ENCODE measurements at regions not wholly inside any gene's neighbourhood (a gene's known extent, or its start where the extent isn't known, plus 50 kb on each side); places are given as distances from the start of the nearest gene placed in this dataset.

DNA sequence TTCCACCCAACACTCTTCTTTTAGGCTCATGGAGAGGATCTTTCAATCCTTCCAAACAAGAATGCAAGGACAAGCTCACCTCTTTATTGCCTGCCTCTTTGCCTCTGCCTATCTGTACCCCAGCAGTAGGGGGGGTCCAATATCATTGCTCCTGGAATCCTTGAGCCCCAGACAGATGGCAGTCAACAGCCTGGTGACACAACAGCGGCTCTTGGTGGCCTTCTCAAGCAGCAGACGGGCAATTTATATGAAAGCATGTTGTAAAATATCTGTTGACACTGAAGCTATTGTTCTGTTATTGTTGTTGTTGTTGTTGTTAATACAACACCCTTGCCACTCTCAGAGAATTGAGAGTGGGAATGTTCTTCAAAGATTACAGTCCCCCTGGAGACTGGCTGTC is 480.0 kb upstream of the CADM1 start:
- no peak overlapping the region for H3K4me2 ChIP-seq
- ChIA-PET CTCF (interaction anchor here (2.3 kb wide), 1 partner anchor 9 kb away, joined by 7 read pairs; no protein-coding TSS in a partner anchor), POLR2A (no interaction called here)
- ATAC-seq (no peak), DNase-seq (ENCODE audit: low read depth in 1 of 2, low spot score in 1 of 2) (no peak), FAIRE-seq (no peak)
- no peak overlapping the region for H3K27ac ChIP-seq
- no peak overlapping the region for H3K4me3 ChIP-seq
- no peak for TF ChIP-seq ESRRA (IDR thresholded peaks at IDR 0.05; ENCODE audit: borderline replicate concordance, low read length)
- no peak for TF ChIP-seq CEBPB (IDR thresholded peaks at IDR 0.05)
- TF ChIP-seq RAD21 (conservative IDR thresholded peaks at IDR 0.05 in 1 of 2, IDR thresholded peaks at IDR 0.05 in 1 of 2), result 0 out of 5 replicates have a peak, but pooled peaks of 1 of the 2 experiments have one; percentile 19
- H3K4me1 ChIP-seq, result no peaks in the 10 kb centered on the region
- no peaks in the 10 kb centered on the region for H3K9me3 ChIP-seq
- WGBS (ENCODE audit: missing lambda C conversion rate), result 10% methylated on average over 2 of the region's 2 CpGs

DNA sequence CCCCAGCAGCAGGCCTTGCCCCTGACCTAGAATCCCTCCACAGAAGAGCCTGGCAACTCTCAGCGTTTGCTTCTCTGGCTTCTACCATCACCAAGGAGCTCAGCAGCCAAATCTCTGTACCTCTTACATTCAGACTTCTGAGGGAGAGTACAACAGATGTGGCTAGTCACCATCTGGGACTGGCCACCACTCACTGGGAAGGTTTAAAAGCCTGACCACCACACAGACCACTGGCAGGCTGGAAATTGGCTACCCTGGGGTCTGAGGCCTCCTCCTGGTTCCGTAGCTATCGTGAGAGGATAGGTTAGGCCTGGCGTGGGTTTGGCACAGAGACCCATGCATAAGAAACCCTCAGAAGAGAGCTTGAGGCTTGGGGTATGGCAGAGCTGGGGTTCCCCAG is 478.5 kb upstream of the CADM1 start:
- DNase-seq (ENCODE audit: low read depth in 1 of 2, low spot score in 1 of 2) (no peak), FAIRE-seq (no peak), ATAC-seq (no peak)
- H3K4me3 ChIP-seq, result no peak overlapping the region
- H3K9me3 ChIP-seq, result no peaks in the 10 kb centered on the region
- ChIA-PET CTCF (no interaction called here), POLR2A (no interaction called here)
- H3K27ac ChIP-seq, result no peak overlapping the region
- TF ChIP-seq, protein P1, sequence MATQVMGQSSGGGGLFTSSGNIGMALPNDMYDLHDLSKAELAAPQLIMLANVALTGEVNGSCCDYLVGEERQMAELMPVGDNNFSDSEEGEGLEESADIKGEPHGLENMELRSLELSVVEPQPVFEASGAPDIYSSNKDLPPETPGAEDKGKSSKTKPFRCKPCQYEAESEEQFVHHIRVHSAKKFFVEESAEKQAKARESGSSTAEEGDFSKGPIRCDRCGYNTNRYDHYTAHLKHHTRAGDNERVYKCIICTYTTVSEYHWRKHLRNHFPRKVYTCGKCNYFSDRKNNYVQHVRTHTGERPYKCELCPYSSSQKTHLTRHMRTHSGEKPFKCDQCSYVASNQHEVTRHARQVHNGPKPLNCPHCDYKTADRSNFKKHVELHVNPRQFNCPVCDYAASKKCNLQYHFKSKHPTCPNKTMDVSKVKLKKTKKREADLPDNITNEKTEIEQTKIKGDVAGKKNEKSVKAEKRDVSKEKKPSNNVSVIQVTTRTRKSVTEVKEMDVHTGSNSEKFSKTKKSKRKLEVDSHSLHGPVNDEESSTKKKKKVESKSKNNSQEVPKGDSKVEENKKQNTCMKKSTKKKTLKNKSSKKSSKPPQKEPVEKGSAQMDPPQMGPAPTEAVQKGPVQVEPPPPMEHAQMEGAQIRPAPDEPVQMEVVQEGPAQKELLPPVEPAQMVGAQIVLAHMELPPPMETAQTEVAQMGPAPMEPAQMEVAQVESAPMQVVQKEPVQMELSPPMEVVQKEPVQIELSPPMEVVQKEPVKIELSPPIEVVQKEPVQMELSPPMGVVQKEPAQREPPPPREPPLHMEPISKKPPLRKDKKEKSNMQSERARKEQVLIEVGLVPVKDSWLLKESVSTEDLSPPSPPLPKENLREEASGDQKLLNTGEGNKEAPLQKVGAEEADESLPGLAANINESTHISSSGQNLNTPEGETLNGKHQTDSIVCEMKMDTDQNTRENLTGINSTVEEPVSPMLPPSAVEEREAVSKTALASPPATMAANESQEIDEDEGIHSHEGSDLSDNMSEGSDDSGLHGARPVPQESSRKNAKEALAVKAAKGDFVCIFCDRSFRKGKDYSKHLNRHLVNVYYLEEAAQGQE (IDR thresholded peaks at IDR 0.05), result no peak
- TF ChIP-seq, protein P2, sequence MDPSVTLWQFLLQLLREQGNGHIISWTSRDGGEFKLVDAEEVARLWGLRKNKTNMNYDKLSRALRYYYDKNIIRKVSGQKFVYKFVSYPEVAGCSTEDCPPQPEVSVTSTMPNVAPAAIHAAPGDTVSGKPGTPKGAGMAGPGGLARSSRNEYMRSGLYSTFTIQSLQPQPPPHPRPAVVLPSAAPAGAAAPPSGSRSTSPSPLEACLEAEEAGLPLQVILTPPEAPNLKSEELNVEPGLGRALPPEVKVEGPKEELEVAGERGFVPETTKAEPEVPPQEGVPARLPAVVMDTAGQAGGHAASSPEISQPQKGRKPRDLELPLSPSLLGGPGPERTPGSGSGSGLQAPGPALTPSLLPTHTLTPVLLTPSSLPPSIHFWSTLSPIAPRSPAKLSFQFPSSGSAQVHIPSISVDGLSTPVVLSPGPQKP (IDR thresholded peaks at IDR 0.05; ENCODE audit: low read depth, low read length), result no peak
- TF ChIP-seq HOXA7 (CRISPR knock-in tag; IDR thresholded peaks at IDR 0.05) (no peak), HDAC2 (IDR thresholded peaks at IDR 0.05) (no peak), BHLHE40 (IDR thresholded peaks at IDR 0.05; ENCODE audit: low read depth, low read length) (no peak), PHF8 (IDR thresholded peaks at IDR 0.05; ENCODE audit: borderline replicate concordance, low read depth) (no peak), HEYL (CRISPR knock-in tag; IDR thresholded peaks at IDR 0.05) (no peak), NPAS2 (CRISPR knock-in tag; IDR thresholded peaks at IDR 0.05; ENCODE audit: borderline replicate concordance) (no peak), CEBPB (IDR thresholded peaks at IDR 0.05) (no peak), JUNB (IDR thresholded peaks at IDR 0.05) (no peak), FOSB (CRISPR knock-in tag; IDR thresholded peaks at IDR 0.05) (no peak), NFE2L2 (conservative IDR thresholded peaks at IDR 0.05; ENCODE audit: low read length) (no peak)
- TF ChIP-seq, protein P3, sequence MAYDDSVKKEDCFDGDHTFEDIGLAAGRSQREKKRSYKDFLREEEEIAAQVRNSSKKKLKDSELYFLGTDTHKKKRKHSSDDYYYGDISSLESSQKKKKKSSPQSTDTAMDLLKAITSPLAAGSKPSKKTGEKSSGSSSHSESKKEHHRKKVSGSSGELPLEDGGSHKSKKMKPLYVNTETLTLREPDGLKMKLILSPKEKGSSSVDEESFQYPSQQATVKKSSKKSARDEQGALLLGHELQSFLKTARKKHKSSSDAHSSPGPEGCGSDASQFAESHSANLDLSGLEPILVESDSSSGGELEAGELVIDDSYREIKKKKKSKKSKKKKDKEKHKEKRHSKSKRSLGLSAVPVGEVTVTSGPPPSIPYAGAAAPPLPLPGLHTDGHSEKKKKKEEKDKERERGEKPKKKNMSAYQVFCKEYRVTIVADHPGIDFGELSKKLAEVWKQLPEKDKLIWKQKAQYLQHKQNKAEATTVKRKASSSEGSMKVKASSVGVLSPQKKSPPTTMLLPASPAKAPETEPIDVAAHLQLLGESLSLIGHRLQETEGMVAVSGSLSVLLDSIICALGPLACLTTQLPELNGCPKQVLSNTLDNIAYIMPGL (CRISPR knock-in tag; IDR thresholded peaks at IDR 0.05; ENCODE audit: borderline replicate concordance), result no peak
- TF ChIP-seq, protein P4, sequence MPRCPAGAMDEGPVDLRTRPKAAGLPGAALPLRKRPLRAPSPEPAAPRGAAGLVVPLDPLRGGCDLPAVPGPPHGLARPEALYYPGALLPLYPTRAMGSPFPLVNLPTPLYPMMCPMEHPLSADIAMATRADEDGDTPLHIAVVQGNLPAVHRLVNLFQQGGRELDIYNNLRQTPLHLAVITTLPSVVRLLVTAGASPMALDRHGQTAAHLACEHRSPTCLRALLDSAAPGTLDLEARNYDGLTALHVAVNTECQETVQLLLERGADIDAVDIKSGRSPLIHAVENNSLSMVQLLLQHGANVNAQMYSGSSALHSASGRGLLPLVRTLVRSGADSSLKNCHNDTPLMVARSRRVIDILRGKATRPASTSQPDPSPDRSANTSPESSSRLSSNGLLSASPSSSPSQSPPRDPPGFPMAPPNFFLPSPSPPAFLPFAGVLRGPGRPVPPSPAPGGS (IDR thresholded peaks at IDR 0.05), result no peak
- 38% methylated on average over 4 of the region's 4 CpGs for WGBS (ENCODE audit: missing lambda C conversion rate)
- H3K4me2 ChIP-seq, result no peak overlapping the region
- no peaks in the 10 kb centered on the region for H3K4me1 ChIP-seq
